NCI-H82 (cell line): ENCODE measurements at regions not wholly inside any gene's neighbourhood (a gene's known extent, or its start where the extent isn't known, plus 50 kb on each side); places are given as distances from the start of the nearest gene placed in this dataset.
A peak's percentile ranks its signal among the peaks of the same experiment; 100 is the strongest.
"Not testable (repeated sequence)": the region's sequence is repeated elsewhere in the genome, so short reads cannot be mapped to it uniquely, and the experiment has no call there.

Experiments used
- DNase-seq: peaks from one replicate; lab custom pipeline; 2025; lab: John Stamatoyannopoulos, UW

GRCh38 chr6:166877906-166878305, 78.4 kb downstream of the RNASET2 start:
- DNase-seq = no peak

- no peak for DNase-seq
Measured at GRCh38 chr6:166877349-166877748, 79.0 kb downstream of the RNASET2 start.

- DNase-seq = no peak
Measured at GRCh38 chr6:166872531-166873009, 83.8 kb downstream of the RNASET2 start.

DNA sequence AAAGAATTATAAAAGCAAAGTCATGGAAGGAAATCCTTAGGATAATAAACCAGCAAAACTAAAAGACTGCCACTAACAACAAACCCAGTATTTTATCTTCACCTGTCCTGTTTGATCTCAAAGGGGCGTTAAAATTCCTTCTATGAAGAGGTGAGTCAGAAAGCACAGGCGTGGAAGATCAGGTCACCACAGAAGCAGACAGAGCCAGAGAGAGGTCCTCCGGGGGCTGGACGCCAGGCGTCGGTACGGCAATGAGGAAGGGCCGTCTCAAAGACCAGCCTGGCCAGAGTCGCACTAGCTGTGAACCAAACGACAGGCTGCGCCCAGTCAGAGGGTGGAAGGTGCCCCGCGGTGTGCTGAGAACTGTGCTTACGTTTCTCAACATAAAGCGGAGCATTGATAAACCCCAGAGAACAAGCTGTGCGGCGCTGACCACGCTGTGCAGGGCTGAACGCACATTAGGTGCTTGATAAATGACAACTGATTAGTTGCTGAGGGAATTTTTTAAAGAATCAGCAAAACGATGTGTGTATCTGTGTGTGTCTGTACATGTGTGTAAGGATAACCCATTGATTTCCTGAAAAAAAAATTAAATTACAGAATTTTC, 85.6 kb downstream of the RNASET2 start:
- no peak for DNase-seq

GRCh38 chr6:166866839-166867637, 89.3 kb downstream of the RNASET2 start:
- DNase-seq = no peak

GRCh38 chr6:166864333-166864732, 92.0 kb downstream of the RNASET2 start:
- no peak for DNase-seq

- DNase-seq = no peak
Measured at GRCh38 chr6:166862978-166863530, 93.3 kb downstream of the RNASET2 start.

DNA sequence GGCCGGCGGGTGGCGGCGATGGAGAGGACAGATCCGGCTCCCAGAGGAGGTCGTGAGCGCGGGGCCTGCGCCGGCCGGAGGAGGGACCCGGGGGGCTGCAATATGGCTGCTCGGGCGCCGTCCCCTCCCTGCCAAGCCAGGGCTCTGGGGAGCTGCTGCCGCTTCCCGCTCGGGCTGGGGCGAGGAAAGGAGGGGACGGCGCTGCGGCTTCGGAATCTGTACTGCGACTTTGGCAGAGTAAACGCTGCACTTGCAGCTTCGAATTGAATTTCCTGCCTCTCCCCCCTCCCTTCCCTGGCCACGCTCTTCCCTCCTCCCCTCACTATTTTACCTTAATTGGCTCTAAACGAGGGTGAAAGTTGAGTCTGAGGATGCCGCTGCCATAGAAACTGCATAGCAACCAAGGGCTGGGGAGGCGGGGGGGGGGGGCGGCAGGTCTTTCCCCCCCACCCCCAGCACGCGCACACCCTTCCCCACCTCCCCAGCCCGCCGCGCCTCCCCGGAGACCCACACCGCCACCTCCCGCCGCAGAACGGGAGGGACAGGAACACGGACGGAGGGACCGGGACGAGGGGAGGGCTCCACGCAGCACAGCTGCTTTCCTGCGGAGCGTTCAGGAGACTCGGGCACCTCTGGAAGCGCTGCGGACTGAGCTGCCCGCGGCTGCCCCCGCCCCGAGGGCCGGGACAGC, 93.9 kb downstream of the RNASET2 start:
- DNase-seq = peak; percentile 32

DNA sequence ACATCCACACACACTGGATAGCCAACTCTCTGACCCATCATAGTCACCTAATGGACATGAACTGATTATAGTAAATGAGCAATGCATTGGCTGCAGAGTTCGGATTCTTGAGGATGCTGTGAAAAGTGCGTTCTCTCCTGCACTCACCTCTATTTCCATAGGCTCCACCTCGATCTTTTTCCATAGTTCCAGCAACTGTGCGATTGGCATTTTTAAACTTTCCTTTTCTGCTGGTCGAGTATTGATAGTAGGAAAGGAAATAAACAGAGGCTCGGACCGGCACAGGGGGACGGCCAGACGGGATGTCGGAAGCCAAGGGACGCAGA, 94.4 kb downstream of the RNASET2 start:
- DNase-seq = no peak

- DNase-seq = no peak
Measured at GRCh38 chr6:166861304-166861703, 95.0 kb downstream of the RNASET2 start.

DNA sequence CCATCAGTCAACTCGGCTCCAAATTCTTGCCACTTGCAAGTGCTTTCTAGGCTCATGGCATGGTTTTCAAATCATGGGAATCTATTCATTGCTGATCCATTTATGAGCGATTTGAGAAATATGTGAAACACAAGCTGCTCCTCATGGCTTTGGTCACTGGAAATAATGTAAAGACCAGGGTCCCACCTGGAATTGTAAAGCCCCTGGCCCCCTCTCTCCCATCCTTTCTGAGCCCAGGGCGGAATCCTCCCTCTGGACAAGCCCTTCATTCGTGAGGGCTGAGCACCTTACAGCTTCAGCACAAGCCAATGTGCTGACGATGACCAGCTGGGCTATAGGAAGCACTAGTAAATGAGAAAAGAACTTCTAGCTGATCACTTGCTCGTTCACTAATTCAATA, 96.0 kb downstream of the RNASET2 start:
- DNase-seq = no peak

GRCh38 chr6:166855416-166855815, 100.9 kb downstream of the RNASET2 start:
- DNase-seq = no peak

- no peak for DNase-seq
Measured at GRCh38 chr6:166853371-166854325, 102.7 kb downstream of the RNASET2 start.

- DNase-seq = no peak
Measured at GRCh38 chr6:166852451-166852975, 103.8 kb downstream of the RNASET2 start.

DNA sequence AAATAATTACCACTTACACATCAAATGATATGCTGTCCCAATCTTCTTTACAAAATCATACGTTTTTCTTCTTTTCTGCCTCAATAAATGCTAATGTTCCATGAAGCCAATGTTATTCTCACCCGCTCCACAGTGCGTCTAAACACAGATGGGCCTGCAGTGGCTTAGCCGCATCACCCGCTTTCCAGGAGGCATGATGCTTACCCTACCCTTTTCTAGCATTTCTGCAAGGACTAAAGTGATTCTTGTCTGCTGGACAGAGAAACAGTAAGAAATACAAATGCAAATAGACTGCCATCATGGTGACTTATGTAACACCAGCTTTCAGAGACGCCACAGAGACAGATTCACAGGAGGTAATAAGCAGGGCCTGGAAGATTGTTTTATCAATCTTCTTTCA, 104.4 kb downstream of the RNASET2 start:
- no peak for DNase-seq

DNA sequence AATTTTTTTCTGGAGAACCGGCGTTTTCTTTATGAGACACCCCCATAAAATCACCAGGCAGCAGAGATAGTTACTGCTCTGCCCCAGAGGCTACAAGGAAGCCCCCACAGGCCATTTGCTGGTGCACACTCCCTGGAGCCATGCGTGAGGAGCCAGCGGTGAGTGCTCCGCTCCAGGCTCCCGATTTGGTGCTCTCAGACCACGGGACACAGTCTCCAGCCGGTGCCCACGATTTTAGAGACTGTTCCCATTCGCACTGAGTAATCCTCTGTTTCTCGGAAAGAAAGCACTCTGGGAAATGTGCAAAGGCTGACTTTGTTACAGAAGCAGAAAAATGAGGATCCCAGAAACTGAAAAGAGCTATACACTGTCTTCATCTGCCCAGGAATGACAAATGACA, 104.9 kb downstream of the RNASET2 start:
- no peak for DNase-seq

GRCh38 chr6:166850677-166851076, 105.7 kb downstream of the RNASET2 start:
- no peak for DNase-seq

GRCh38 chr6:166849749-166850183, 106.6 kb downstream of the RNASET2 start:
- DNase-seq = no peak

DNA sequence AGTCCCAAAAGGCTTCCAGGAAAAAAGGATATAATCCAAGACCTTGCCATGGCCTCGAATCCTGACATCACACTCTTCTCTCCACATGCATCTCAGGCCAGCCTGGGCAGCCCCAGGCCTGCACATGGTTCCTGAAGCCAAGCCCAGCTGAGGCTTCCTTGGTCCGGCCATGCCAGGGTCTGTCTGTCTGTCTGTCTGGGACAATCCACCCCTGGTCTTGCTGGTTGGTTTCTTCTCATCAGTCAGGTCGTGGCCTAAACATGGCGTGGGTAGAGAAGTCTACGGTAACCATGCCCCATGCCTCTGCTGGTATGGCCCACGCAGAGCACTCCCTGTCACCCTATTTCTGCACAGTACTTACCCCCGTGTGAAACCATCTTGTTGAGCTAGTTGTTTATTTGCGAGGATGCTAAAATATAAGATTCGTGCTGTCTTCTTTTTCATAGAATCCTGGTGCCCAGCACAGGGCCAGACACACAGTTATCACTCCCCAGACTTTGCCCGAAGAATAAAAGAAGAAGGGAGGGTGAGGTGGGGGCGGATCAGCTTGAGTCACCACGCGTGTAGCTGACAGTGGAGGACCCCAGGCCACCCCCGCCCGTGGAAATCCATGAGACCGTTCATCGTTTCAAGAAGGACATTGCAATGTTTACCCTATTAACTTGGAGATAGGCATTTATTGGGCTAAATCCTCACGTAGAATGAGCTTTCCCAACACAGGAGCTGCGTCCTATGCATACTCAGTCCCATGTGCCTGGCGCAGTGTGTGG, 107.2 kb downstream of the RNASET2 start:
- DNase-seq = no peak

GRCh38 chr6:166846446-166847142, 109.8 kb downstream of the RNASET2 start:
- DNase-seq = not testable (repeated sequence)
